ENCODE measurements at regions not wholly inside any gene's neighbourhood (a gene's known extent, or its start where the extent isn't known, plus 50 kb on each side); places are given as distances from the start of the nearest gene placed in this dataset.

GRCh38 chr1:95924684-95925083 lies 690.7 kb downstream of the RWDD3 start:
- H3K4me3 ChIP-seq (ENCODE audit: control insufficient read depth, low read depth, low read length), result no peak overlapping the region
- no peak for DNase-seq (ENCODE audit: low read depth)
- TF ChIP-seq, protein P1, sequence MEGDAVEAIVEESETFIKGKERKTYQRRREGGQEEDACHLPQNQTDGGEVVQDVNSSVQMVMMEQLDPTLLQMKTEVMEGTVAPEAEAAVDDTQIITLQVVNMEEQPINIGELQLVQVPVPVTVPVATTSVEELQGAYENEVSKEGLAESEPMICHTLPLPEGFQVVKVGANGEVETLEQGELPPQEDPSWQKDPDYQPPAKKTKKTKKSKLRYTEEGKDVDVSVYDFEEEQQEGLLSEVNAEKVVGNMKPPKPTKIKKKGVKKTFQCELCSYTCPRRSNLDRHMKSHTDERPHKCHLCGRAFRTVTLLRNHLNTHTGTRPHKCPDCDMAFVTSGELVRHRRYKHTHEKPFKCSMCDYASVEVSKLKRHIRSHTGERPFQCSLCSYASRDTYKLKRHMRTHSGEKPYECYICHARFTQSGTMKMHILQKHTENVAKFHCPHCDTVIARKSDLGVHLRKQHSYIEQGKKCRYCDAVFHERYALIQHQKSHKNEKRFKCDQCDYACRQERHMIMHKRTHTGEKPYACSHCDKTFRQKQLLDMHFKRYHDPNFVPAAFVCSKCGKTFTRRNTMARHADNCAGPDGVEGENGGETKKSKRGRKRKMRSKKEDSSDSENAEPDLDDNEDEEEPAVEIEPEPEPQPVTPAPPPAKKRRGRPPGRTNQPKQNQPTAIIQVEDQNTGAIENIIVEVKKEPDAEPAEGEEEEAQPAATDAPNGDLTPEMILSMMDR (conservative IDR thresholded peaks at IDR 0.05; ENCODE audit: control insufficient read depth, insufficient read depth, low read depth, low read length), result no peak

DNA sequence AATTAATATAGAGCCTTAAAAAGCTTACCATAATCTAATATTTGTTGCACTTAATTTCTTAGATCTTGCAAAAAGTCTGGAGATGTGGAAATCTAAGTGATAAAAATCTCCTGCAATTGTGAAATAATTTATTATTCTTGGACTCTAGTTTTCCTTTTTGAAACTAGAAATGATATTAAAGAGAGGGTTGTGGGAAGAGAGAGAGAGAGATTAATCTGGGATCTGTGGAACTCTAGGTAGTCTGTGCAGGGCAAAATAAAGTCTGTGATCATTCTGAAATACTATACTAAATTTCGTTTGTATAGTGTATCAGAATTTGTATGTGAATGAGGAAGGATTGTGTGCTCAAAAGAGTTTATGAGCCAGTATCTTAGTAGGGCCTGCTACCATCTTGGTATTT lies 692.3 kb downstream of the RWDD3 start:
- TF ChIP-seq, protein P1 (conservative IDR thresholded peaks at IDR 0.05; ENCODE audit: control insufficient read depth, insufficient read depth, low read depth, low read length), result no peak

DNA sequence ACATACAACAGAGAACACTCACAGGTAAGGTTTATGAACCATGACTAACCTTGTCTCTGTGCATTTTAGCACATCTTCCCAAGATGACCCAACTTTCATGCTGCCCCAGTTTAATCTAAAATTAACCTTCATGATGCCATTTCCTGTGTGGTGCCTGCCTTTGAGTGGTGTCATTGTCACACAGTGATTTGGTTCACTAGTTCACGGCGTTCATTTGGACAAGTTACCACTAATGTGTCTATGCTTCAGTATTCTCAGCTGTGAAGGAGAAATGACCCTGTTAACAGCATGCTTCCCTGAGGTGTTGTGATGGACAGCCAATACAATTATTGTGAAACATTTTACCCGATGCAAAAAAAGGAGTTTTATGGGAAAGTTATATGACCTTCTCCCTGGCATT lies 693.1 kb downstream of the RWDD3 start:
- DNase-seq (ENCODE audit: low read depth), result no peak
- H3K4me3 ChIP-seq (ENCODE audit: control insufficient read depth, low read depth, low read length), result no peak overlapping the region
- TF ChIP-seq, protein P1 (conservative IDR thresholded peaks at IDR 0.05; ENCODE audit: control insufficient read depth, insufficient read depth, low read depth, low read length), result no peak

More for the DNA sequence above, 692.3 kb downstream of the RWDD3 start:
- H3K4me3 ChIP-seq (ENCODE audit: control insufficient read depth, low read depth, low read length), result no peak overlapping the region
- no peak for DNase-seq (ENCODE audit: low read depth)

GRCh38 chr1:95935719-95936118 lies 701.7 kb downstream of the RWDD3 start:
- H3K4me3 ChIP-seq (ENCODE audit: control insufficient read depth, low read depth, low read length), result no peak overlapping the region
- DNase-seq (ENCODE audit: low read depth), result no peak
- TF ChIP-seq, protein P1 (conservative IDR thresholded peaks at IDR 0.05; ENCODE audit: control insufficient read depth, insufficient read depth, low read depth, low read length), result no peak

GRCh38 chr1:95941121-95941798 lies 707.2 kb downstream of the RWDD3 start:
- no peak overlapping the region for H3K4me3 ChIP-seq (ENCODE audit: control insufficient read depth, low read depth, low read length)
- no peak for DNase-seq (ENCODE audit: low read depth)
- TF ChIP-seq, protein P1 (conservative IDR thresholded peaks at IDR 0.05; ENCODE audit: control insufficient read depth, insufficient read depth, low read depth, low read length), result no peak

DNA sequence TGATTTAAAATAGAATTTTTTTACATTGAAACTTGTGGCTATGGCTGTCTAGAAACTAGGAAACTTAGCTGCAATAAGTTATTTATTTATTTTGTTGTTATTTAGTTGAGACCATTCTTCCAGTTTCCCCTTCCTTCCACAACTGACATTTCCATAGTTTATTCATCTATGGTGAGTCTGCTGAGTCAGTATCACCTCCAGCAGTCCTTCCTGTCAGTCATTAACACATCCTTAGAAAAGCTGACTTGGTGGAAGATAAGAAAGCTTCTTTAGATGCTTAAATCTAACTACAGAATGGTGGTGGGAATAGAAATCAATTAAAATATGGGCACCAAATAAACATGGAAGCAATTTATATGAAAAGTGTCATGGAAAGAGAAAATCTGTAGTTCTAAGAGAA lies 714.0 kb downstream of the RWDD3 start:
- TF ChIP-seq, protein P1 (conservative IDR thresholded peaks at IDR 0.05; ENCODE audit: control insufficient read depth, insufficient read depth, low read depth, low read length), result no peak
- H3K4me3 ChIP-seq (ENCODE audit: control insufficient read depth, low read depth, low read length), result no peak overlapping the region
- DNase-seq (ENCODE audit: low read depth), result no peak

Measured in fibroblast of mammary gland (primary cell).